GM21737 (cell line): ENCODE measurements at regions not wholly inside any gene's neighbourhood (a gene's known extent, or its start where the extent isn't known, plus 50 kb on each side); places are given as distances from the start of the nearest gene placed in this dataset.

ENCODE experiments used
- ATAC-seq: cut with Tn5 transposase; IDR thresholded peaks from one replicate; pipeline ENCODE4 v1.9.1; 2021; ENCODE audit warnings: mild to moderate bottlenecking, moderate library complexity; ENCODE audit not compliant: unreplicated experiment

- no peak for ATAC-seq
These were observed 203.0 kb upstream of the MIR17HG start for GRCh38 chr13:91144486-91144885.

DNA sequence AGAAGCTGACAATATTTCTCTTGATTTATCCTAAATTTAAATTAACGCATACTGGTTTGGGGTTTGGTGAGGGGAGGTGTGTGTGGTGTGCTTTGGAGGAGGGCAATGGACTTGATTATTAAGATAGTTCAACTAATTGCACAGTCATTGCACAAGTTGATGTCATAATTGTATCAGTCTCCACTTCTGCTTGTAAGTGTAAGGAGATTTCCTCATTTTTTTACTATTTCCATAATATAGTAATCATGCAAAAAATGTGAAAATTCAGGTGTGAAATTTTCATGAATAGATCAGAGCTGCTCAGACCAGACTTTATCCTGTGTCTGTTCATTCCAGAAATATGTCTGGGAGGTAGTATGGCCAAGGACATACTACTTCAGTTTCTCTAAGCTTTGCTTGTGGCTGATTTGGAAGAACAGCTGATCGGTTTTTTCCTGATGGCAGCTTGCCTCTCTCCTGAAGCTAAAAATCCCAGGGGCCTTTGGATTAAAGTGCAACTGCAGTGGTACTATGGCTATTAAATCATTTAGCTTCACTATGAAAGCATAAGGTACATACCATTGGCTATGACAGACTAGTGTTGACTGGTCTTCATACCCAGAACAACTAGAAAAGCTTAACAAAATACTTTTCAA lies 201.8 kb upstream of the MIR17HG start:
- ATAC-seq: no peak

GRCh38 chr13:91146601-91147000 lies 200.9 kb upstream of the MIR17HG start:
- no peak for ATAC-seq

GRCh38 chr13:91148098-91148497 lies 199.4 kb upstream of the MIR17HG start:
- no peak for ATAC-seq

DNA sequence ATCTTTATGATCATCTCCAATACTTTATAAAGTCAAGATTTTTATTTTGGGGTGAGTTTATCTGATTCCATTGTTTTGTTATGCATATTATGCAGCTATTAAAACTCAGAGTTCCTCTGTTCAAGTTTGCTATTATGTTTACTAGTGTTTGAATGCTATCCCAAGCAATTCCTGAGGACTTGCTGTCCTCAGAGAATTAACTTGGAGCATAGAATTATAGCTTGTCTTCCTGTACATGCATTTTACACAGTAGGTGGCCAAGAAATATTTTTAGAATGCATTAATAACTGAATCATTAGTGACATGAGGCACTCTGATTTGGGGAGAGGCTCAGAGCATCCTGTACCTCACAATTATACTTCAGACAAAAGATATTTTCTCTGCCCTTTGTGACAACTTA lies 195.6 kb upstream of the MIR17HG start:
- no peak for ATAC-seq

DNA sequence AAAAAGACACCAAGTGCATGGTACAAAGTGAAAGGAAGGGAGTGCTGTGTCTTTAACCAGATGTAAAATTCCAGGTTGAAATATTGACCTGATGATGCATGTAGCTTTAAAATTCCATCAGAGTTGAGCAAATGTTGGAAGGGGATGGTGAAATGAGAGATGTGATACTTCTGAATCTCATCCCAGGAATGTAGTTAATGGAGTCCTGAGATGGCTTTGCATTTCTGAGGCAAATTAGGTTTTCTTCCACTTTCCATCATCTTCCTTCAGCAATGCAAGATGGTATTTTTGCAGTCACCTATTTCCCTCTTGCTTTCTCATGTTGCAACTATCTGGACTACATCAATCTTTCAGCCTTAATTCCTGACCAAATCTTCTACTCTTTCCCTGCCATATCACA lies 194.1 kb upstream of the MIR17HG start:
- no peak for ATAC-seq

DNA sequence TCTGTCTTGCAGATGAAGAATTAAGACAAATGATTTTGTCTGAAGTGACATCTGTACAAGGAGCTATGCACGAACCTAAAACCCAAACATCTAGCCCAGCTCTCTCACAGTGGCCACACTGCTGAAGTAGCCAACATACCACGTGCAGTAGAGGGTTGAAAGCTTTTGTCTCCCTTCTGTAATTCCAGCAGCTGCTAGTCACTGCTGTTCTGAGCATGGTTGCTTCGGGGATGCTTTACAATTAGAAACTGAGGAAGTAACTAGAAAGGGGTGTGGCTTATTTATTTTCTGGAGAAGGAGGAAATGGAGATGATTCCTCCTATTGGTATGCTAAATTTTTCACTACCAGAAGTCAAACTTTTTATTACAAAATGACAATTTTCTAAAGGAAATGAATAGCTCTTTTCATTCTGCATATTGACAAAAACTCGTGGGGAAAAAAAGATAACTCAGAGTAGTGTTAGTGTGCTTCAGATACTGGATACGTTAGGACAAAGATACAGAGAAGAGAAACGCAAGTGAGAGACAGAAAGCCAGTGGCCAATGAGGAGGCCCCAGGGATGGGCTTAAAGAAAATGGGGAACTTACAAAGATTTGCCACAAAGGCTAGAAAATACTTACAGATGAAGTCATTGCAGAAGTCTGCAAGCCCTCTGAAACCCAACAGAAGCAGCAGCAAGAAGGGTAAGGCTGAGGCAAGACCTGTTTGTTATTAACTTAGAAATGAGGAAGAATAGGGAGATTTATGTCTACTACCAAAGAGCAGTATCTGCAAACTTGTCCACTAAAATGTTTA lies 192.7 kb upstream of the MIR17HG start:
- no peak for ATAC-seq

GRCh38 chr13:91155512-91156114 lies 191.9 kb upstream of the MIR17HG start:
- no peak for ATAC-seq

DNA sequence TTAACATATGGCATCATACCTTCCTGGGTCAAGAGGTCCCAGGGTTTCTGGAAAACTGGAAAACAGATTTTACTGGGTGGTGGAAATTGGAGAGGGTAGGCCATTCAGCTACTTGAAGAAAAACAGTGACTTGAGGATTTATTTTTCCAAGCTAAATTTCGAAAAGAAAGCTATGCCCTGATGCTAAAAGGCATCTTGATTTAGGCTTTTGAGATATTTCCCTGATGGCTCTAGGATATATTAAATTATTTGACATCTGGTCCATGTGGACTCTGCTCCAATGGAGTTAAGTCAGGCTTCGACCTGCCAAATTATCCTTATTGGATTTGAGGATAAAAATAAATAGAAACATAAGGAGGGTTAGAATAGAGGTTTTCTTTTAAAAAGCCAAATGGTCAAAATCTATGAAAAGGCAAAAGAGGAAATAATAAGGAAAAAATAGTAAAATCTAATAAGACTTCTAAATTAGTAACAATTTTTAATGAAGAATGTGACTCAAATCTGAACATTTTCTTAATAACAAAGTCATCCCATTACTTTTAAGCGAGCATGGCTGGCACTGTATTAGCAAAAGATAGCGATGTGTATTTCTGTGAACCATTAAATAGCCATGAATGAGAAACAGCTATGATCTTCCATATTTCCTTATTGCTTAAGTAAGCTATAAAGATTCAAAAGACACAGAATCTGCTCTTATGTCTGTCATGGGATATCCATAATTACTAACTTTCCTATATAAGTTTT lies 190.0 kb upstream of the MIR17HG start:
- ATAC-seq: no peak

- ATAC-seq: no peak
These were observed 189.5 kb upstream of the MIR17HG start for GRCh38 chr13:91158017-91158395.

DNA sequence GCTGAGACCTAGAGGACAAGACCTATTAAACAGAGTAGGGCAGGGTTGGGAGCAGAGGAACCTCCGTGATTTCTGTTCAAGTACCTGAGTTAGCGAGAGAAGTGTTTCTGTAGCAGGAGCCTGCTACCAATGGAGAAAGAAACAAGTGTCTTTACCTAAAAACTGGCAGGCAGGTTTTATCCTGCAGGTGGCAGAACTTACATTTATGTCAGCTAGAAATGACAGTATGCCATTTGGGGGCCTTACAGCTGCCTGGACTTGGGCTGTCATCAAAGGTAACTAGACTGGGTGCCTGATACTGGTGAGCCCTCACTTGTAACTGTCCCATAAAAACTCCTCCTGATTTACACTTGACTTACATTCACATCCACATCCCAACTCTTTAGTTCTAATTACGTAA lies 185.3 kb upstream of the MIR17HG start:
- no peak for ATAC-seq

- no peak for ATAC-seq
These were observed 184.9 kb upstream of the MIR17HG start for GRCh38 chr13:91162589-91162988.

DNA sequence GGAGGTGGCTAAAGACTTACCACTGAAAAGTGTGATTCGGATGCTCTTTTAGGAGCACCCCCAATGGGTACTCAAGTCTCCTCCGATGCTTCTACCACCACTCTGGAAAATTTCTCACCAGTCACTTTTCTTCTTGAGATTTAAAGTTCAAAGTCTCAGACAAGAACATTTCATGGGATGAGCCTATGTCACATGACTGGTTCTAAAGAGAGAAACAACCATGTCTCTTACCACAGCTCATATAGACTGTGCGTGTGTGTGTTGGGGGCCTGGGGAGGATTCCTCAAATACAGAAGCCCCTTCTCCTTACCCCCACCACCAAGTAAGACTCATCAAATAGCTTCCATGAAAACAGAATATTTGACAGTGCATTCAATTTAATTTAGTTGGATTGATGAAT lies 181.7 kb upstream of the MIR17HG start:
- no peak for ATAC-seq

DNA sequence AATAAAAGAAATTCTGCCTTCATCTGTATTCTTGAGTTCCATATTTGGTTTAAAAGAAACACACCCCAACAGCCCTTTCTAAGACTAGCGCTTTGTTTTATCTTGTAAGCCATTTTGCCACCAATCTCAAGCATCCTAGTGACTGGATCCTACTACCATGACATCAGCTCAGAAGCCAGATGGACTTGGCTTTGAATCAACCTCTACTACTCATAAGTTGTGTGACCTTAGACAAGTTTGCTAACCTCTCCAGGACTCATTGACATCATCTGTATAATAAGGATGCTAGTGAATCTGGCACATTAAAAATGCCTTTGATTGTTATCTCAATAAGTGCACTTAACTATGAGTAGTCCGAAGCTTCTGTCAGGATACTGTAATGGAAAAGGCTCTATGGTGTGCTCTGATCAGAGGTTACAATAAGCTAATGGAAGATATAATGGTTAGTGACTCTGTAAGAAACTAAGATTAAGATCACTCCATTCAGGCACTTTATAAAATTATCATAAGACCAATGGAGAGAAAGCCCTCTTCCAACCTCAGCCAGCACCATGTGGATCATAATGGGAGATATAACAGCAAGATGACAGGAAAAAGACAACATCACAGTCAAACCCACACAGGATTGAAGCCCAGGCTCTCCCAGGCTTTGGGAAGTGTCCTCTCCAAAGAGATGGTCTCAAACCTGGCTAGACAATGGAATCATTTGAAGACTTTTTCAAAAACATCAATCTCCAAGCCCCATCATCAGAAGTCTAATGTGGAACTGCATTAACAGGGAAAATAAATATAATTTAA lies 180.6 kb upstream of the MIR17HG start:
- ATAC-seq: no peak

GRCh38 chr13:91167706-91168385 lies 179.6 kb upstream of the MIR17HG start:
- no peak for ATAC-seq

GRCh38 chr13:91168386-91168711 lies 179.1 kb upstream of the MIR17HG start:
- no peak for ATAC-seq

DNA sequence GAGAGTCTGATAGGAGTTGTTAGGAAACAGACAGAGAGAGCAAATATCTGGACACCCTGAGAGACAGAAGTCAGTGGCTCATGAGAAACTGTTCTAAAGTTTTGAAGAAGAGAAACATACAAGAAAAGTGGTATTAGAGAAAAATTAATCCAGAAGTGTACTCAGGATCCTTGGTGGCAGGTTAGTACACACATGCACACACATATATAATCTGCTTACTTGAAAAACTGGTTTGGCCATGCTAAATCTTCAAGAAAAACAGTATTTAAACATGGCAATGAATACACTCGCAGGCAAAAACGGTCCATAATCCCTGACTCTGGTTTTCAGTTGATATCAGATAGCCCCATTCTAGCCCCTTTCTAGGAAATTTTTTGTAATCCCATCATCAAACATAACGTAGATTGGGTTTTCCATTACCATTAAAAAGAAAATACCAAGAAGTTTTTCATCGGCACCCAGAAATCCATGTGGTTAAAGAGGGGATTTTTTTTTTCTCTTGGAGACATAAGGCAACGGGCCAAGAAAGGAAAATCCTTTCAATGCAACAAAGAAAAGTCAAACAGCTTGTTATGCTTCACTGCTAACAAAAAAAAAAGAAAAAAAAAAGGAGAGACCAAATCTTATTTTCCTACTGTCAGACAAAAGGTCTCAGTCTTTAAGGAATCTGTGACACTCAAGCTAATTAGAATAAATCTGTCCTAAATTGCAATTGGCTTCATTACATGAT lies 178.0 kb upstream of the MIR17HG start:
- ATAC-seq: no peak

GRCh38 chr13:91172160-91172559 lies 175.3 kb upstream of the MIR17HG start:
- no peak for ATAC-seq

DNA sequence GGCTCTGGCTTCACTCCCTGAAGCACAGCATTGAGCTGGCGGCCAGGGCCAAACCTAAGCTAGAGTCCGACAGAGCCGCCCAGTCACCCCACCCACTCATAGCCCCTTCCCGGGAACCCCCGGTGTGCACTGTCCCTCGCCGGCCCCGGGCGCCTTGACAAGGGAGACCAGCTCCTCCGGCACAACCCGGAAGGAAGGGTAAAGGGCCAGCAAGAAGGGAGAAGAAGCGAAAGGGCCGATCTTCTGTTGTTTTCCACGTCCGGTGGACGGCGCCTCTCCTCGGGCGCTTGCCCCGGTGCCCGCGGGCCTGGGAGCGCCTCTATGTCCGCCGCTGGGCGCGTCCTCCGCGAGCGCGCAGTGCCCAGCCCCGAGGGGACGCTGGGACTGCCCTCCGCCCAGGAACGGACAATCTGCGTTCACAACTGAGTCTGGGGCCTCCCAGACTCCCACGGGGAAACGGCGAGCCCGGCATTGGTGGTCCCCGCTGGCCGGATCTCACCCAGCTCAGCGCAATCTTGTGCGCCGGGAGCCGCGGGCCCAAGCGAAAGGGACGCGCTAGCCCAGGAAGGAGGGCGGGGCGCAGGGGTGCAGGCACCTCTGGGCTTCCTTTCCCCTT lies 172.5 kb upstream of the MIR17HG start:
- ATAC-seq: no peak
